GM06990 (cell line): ENCODE measurements at regions not wholly inside any gene's neighbourhood (a gene's known extent, or its start where the extent isn't known, plus 50 kb on each side); places are given as distances from the start of the nearest gene placed in this dataset.

ENCODE experiments used
- DNase-seq: peaks from one replicate; pipeline ENCODE4 v3.0.0-alpha.2; 2011; ENCODE audit not compliant: insufficient read length; ENCODE audit errors: extremely low read depth
- H3K27me3 ChIP-seq: replicated peaks from 2 replicates; pipeline ENCODE4 v1.6.0; 2011; ENCODE audit warnings: low read length; ENCODE audit not compliant: control insufficient read depth, insufficient read depth
- H3K36me3 ChIP-seq: 2 replicates; pipeline ENCODE4 v1.5.1; 2011; ENCODE audit warnings: low read length; ENCODE audit not compliant: control insufficient read depth, insufficient read depth
- H3K4me3 ChIP-seq: replicated peaks from 2 replicates; pipeline ENCODE4 v1.5.1; 2011; ENCODE audit warnings: low read depth, mild to moderate bottlenecking, control low read depth, low read length
- TF ChIP-seq, protein P1 (sequence below): IDR thresholded peaks from 2 replicates; pipeline ENCODE4 v1.5.1; 2011; ENCODE audit warnings: low read length, control low read depth, mild to moderate bottlenecking, inconsistent platforms; ENCODE audit not compliant: insufficient read depth, poor library complexity, severe bottlenecking

DNA sequence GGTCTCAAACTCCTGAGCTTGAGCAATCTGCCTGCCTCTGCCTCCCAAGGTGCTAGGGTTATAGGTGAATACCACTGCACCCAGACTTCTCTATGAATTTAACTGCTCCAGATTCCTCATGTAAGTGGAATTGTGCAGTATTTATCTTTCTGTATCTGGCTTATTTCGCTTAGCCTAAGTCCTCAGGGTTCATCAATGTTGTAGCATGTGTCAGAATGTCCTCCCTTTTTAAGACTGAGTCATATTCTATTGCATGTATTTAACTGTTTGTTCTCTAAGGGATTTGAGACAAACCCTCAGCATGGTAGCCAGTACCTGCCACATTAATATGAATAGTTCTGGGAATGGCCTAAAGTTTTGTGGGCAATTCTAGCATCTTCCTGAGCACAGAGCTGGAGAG, 53.9 kb upstream of the TUT7 start:
- H3K27me3 ChIP-seq = no peaks in the 10 kb centered on the region; the same call in 1 of the 2 replicates
- H3K4me3 ChIP-seq = no peak overlapping the region
- TF ChIP-seq, protein P1, sequence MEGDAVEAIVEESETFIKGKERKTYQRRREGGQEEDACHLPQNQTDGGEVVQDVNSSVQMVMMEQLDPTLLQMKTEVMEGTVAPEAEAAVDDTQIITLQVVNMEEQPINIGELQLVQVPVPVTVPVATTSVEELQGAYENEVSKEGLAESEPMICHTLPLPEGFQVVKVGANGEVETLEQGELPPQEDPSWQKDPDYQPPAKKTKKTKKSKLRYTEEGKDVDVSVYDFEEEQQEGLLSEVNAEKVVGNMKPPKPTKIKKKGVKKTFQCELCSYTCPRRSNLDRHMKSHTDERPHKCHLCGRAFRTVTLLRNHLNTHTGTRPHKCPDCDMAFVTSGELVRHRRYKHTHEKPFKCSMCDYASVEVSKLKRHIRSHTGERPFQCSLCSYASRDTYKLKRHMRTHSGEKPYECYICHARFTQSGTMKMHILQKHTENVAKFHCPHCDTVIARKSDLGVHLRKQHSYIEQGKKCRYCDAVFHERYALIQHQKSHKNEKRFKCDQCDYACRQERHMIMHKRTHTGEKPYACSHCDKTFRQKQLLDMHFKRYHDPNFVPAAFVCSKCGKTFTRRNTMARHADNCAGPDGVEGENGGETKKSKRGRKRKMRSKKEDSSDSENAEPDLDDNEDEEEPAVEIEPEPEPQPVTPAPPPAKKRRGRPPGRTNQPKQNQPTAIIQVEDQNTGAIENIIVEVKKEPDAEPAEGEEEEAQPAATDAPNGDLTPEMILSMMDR = no peak
- no peak for DNase-seq
- H3K36me3 ChIP-seq = no peaks in the 10 kb centered on the region

DNA sequence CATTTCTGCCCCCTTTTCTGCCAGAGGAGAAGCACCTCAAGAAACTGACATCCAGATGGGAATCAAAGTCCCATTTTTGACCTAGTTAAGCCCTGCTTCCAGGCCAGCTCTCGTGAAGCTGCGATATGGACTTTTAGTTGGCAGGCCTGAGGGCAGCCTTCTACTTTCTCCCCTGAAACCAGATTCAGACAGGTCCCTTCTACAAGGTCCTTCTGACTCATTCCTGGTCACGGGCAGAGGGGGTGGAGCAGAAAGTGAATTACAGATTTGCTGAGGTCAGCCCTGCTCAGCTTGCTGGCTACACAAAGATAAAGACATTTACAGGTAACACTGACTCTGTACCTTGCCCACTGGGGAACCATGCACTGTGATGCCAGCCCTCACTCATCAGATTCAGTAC, 52.8 kb upstream of the TUT7 start:
- H3K36me3 ChIP-seq = no peaks in the 10 kb centered on the region
- no peak overlapping the region for H3K4me3 ChIP-seq
- no peaks in the 10 kb centered on the region; the same call in 1 of the 2 replicates for H3K27me3 ChIP-seq
- no peak for DNase-seq
- TF ChIP-seq, protein P1 = no peak

DNA sequence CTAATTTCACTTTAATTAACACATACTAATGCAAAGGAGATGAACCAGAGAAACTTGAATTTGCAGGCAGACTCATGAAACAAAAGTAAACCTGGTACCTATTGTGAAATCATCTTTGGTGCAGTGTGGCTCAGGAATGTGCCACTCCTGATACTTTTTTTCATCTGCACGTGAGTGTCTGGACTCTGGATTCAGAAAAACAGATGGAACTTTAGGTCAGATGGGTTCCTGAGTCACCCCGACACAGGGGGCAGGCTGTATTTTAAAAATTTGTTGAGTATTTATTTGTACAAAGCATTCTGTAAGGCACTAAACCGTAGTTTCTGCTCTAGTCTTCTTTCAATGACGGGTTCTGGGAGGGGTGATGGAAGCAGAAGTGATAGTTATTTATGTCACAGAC, 52.2 kb upstream of the TUT7 start:
- DNase-seq = no peak
- Histone ChIP-seq H3K27me3 (no peaks in the 10 kb centered on the region; the same call in 1 of the 2 replicates), H3K36me3 (no peaks in the 10 kb centered on the region), H3K4me3 (no peak overlapping the region)
- TF ChIP-seq, protein P1 = no peak

DNA sequence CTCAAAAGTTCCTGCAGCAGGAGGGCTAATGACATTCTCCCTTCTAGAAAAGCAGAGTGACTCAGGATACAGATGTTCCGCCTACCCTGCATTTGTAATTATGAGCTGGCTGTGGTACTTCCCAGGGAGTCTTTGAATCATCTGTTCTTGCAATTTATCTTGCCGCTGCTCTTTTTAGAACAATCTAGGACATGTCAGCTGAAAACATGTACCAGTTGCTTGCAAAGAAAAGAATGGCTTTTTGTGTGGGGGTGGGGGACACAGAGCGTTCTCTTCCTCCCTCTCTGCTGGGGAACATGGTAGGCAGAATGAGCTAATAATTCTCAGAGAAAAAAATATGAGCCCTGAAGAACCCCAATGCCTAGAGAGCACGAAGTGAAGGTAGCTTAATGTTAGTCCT, 51.7 kb upstream of the TUT7 start:
- TF ChIP-seq, protein P1 = no peak
- no peak for DNase-seq
- no peak overlapping the region for H3K4me3 ChIP-seq
- H3K27me3 ChIP-seq = no peaks in the 10 kb centered on the region; the same call in 1 of the 2 replicates
- no peaks in the 10 kb centered on the region for H3K36me3 ChIP-seq

DNA sequence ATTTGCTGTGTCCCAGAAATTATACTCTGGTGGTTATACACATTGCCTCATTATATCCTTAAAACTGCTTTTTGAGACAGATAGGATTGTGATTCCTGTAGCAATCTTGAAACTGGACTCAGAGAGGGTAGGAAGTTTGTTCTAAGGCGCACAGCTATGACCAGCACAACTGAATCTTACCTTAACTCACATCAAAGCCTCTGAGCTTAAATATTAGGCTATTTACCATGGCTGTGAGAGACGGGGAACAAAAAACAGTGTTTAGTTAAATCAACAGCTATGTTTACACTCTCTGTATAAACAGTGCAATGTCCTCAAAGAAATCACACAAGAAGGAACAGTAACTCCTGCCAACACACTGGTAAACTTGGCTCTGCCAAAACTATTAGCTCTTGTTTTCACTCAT, 50.9 kb upstream of the TUT7 start:
- Histone ChIP-seq H3K4me3 (no peak overlapping the region), H3K27me3 (no peaks in the 10 kb centered on the region; the same call in 1 of the 2 replicates), H3K36me3 (no peaks in the 10 kb centered on the region)
- DNase-seq = no peak
- TF ChIP-seq, protein P1 = no peak
